GM18511 (cell line): ENCODE measurements at regions not wholly inside any gene's neighbourhood (a gene's known extent, or its start where the extent isn't known, plus 50 kb on each side); places are given as distances from the start of the nearest gene placed in this dataset.

Experiments used
- ATAC-seq: cut with Tn5 transposase; IDR thresholded peaks from one replicate; pipeline ENCODE4 v1.9.1; 2021; ENCODE audit warnings: mild to moderate bottlenecking, moderate library complexity; ENCODE audit not compliant: unreplicated experiment

DNA sequence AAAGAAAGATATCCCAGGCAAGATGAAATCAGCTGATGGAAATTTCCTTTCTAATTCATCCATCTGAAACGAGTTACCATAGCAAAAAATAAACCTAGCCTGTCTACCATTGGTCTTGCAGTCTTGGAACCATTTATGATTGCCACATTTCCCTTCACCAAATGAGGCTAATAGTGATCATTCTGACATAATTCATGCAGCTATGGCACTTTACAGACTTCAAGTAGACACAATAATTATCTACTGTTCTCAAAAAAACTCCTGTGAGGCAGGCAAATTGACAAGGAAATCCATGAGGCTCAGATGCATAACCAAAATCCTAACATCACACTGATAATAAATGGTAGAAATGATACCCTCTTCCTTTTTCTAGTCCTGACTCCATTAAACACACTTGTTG is 1669.7 kb upstream of the LRRTM1 start:
- no peak for ATAC-seq

DNA sequence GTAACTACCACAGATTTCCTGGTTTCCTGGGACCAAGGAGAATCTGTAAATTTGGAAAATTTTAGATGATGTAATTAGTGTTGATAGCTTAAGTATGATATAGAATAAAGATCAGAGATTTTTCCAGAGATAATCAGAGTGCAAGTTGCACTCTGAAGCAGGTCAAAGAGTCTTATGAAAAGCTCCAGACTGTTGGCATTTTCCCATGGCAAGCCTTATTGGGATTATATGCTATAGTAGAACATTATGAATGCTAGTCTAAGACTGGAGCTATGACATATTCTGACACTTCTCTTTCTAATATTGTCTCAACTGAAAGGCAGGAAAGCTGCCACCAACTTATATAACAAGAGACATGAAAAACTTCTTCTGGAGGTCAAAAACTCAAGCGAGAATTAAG is 1638.3 kb upstream of the LRRTM1 start:
- ATAC-seq = no peak

DNA sequence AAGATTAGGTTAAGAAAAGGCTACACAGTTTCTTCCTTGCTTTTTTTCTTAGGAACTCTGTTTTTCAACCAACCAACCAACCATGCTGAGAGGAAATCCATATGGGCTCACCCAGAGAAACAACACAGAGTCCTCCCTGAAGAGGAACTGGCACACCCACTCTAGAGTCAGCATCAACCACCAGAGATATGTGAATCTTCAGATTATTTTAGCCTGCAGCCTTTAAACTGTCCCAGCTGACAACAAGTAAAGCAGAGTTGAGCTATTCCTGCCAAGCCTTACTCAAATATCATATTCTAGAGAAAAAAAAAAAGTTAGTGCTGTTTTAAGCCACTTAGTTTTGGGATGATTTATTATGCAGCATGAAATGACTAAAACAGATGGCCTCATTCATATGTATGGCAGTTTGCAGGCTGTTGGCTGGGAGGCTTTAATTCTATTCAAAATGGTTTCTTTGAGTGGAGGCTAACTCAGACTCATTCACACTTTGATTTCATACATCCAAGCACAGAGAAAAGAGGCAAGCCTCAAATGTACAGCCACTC is 1637.7 kb upstream of the LRRTM1 start:
- ATAC-seq = no peak

DNA sequence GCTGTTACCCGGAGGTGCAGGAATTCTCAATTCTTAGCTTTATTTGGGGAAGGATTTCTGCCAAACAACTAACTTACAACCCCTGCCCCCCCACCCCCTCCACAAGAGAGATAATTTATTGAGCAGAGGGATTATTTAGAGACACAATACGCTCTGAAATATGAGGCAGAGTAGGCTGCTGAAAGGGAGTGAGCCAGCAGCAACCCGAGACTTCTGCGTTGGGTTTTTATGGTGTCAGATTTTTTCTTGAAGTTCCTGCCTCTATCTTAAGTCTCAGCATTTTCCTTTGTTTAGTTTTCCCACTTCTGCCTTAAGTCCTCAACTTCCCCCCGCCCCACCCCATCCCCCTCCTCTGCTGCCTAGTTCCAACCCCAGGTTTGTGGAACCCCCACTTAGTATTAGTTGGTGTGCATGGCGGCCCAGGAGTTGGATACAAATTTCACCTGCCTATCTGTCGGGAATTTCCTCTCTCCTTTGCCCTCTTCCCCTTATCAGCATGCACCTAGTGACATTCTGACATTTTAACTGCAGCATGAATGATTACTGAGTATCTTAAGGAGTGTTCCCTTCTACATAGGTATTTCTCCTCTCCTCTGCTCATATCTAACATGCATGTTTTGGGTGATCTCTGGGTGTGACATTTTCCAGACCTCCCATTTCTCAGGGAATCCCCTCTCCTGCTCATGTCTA is 1635.9 kb upstream of the LRRTM1 start:
- ATAC-seq = no peak

DNA sequence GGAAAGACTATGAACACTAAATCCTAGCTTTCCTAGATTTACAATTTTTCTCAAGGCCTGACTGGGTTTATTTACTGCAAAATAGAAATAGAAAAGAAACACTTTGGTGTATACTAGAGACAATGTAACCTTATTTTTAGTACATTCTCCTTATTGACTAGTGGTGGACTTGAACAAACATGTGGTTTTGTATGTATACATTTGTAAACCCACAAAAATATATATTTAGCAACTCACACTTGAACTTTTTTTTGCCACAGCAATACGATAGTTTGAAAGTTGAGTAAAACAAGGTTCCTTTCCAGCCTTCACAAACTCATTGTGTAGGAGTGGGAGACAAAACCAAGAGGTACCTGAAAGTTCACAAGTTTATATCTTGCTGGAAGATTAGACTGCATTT is 1633.4 kb upstream of the LRRTM1 start:
- no peak for ATAC-seq

DNA sequence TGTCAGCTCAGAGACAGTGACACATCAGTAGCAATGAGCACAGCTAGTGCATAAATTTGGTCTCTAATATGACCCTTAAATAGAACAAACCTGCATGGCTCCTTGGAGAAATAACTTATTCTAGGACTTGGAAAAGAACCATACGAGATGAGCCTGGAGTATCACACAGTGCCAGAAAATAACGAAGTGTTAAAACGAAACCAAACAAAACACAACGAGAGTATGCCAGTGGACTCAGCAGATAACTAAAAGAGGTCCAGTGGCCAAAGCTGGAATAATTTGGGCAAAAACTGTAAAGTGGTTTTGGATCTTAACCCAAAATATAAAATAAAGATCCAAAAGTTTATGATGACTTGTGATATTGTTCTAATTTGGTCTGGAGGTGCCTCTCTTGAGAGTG is 1599.0 kb upstream of the LRRTM1 start:
- ATAC-seq = no peak

DNA sequence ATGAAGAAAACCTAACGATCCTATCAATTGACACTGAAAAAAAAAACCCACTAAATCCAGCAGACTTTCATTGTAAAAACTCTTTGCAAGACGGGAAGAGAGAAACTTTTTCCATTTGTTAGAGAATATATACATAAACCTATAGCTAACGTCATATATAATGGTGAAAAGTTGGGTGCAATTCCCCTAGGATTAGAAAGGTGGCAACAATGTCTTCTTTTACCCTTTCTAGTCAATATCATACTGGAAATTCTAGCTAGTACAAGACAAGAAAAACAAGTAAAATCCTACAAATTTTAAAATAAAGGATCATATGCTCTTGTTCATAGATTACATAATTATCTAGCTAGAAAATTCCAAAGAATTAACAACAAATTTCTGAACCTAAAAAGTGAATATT is 1596.5 kb upstream of the LRRTM1 start:
- no peak for ATAC-seq

DNA sequence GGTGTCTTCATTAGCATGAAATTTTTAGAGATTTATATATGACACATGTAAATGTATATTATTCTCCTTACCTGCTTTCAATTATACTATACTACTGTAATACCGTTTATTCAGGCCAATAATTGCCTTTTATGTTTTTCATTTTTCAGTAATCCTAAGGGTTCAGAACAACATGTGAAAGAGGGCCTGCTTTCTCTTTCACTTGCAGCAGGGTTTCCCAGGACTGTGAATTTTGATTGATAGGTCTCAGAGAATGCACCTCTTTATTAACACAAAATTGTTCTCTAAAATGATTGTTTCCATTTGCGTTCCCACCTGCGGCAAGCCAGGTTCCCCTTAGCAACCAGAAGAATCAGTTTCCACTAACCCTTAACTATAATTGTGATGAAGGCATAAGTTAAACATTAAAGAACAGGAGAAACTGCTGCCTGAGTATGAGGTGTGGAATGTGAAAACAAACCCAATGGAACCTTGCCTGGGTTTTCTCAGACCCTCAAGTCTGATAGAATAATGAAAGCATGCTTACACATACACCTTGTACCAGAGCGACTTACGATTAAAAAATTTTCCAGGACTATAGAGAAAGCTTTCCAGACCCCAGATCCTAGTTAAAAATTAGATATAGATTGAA is 1591.2 kb upstream of the LRRTM1 start:
- no peak for ATAC-seq

DNA sequence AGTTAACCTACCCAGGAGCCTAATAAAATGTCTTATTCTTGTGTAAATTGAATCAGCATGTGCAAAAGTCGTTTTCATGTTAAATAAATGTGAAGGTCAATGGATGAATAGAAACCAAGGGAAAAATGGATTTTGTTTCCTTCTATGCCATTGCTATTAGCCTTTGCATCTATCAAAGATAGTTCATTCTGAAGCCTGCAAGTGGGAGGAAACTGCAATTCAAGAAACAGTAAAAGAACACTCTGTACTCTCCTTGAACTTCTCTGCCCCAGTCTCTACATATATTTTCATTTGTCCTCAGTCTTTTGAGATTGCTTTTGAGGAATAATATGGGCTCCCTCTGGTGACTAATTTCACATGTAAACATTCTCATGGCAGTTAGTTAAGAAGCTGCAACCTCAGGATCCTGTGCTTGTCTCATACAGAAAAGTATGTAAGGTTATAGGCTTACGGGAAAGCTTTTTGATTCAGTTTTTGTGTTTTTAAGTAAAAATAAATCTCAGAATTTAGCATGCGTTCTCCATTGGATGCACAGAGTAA is 1590.0 kb upstream of the LRRTM1 start:
- no peak for ATAC-seq

DNA sequence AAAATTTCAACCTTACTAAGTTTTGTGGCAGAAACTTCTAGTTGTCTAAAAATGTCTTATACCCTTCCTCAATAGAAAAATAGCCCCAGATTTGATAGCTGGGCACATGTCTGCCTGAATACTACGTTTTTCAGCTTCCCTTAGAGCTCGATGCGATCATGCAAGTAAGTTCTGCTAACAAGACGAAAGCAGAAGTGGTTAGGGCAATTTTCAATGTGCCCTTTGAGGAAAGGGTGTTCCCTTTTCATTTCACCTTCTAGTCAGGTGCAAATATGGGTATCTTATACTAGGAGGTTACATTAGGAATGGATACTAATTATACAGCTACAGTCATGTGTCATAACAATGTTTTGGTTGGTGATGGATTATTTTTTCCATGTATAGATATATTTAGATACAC is 1572.1 kb upstream of the LRRTM1 start:
- ATAC-seq = no peak

DNA sequence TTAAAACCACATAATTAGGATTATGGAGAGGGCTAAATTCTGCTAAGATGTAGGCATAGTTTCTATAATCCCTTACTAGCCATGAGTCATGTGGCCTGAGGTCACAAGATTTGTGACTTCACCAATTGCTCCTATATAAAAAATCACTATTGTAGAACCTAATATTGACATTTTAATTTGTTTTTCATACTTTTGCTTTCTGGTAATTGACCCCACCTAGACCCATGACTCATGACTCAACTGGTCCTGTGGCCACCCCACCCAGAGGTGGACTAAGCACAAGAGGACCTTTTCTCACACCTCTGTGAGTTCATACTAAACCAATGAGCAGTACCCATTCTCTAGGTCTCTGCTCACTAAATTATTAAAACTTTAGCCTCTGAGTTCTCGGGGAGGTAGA is 1567.5 kb upstream of the LRRTM1 start:
- ATAC-seq = no peak

DNA sequence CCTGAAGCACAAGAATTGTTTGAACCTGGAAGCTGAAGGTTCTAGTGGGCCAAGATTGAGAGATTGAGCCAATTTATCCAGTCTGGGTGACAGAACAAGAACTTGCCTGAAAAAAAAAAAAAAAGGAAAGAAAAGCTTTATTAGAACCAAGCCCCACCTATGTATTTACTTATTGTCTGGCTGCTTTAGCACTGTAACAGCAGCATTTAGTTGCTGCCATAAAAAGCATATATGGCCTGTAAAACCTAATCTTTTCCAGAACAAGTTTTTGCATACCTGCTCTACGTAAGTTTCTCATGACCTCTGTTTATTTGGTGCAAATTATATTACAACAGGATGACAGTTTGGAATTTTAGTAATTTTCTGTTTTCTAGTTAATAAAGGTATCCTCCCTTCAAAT is 1565.6 kb upstream of the LRRTM1 start:
- no peak for ATAC-seq

DNA sequence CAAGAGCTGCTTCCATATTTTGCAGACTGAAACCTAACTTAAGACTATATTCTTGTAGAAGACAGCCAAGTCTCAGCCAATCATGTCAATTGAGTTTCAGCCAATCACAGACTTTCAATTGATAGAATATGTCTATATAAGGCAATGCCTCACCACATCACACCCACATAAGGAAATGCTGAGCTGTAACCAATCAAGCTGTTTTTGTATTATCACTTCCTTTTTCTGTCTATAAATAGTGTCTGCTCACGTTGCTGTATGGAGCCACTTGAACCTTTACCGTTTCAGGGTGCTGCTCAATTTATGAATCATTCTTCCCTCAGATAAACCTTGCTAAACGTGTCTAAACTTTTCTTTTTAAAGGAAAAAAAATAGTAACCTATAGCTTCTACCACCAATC is 1554.4 kb upstream of the LRRTM1 start:
- no peak for ATAC-seq

DNA sequence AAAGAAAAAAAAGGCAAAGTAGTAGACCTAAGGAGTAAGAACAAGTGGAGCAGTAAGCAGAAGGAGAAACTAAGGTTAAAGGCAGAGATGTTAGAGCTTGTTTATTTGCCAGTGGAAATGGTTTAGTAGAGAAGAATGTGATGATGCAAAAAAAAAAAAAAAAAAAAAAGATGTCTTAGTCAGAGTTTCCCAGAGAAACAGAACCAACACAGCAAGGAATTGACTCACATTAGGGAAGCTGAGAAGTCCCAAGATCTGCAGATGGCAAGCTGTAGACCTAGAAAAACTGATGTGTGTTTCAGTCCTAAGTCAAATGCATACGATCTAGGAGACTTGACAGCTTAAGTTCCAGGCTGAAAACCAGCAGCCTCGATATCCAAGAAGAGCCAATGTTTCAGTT is 1548.8 kb upstream of the LRRTM1 start:
- ATAC-seq = no peak

DNA sequence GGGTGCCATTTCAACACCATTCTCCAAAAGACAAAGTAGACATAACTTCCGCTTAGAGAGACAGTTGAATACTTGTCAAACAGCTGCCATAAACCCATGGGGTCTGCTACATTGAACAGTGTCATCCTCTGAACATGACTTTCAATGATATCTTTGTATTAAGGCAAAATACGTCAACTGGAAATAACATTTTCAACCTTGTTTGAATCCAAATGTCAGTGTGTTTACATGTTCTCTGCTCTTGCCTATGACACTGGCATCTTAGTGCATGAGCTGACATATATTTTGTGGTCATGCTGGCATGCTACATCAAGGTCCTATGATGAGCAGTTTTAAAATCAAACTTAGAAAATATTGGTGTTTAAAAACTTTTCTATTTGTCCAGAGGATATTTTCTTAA is 1548.1 kb upstream of the LRRTM1 start:
- no peak for ATAC-seq

DNA sequence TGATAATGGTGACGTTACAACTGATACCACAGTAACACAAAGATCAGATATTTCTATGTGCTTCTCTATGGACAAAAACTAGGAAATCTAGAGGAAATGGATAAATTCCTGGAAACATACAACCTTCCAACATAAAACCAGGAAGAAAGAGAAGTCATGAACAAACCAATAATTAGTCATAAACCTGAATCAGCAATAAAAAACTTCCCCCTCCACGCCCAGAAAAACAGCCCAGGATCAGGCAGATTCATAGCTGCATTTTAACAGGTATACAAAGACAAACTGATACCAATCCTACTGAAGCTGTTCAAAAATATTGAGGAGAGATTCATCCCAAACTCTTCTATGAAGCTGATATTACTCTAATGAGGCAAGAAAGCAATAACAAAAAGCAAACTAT is 1535.2 kb upstream of the LRRTM1 start:
- ATAC-seq = no peak

DNA sequence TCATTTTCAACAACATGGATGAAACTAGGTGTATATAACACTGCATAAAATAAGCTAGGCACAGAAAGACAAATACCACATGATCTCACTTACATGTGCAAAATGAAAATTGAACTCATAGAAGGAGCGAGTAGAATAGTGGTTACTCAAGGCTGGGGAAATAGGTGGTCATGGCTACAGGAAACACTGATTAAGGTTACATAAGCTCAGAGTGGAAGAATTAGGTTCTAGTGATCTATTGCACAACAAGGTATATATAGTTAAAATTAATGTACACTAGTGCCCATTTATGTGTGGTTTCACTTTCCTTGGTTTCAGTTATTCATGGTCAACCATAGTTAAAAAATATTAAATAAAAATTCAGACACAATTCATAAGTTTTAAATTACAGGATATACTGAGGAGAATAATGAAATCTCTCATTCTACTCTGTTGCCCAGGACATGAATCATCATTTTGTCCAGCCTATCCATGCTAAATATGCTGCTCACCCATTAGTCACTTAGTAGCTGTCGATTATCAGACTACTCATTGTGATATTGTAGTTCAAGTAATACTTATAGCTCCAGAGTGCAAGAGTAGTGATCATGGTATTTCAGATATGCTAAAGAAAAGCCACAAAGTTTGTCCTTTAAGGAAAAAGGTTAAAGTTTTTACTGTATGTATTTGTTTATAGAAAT is 1530.9 kb upstream of the LRRTM1 start:
- no peak for ATAC-seq

DNA sequence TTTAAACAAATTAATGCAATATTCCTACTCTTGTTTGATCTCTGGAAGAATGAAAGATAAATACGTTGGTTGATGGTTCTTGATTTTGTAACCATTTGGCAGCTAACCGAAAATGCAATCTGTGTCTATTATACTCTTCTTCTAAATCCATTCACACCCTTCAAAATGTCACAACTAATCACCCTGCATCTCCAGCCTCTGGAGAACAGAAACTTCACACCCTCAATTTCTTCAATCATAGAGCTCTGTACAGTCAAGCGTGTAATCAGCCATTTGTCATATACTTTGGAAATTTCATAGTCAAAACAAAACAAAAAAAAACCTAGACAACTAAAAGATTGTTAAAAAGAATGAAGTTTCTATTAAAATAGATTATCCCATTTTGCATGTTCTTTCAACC is 1482.3 kb upstream of the LRRTM1 start:
- ATAC-seq = no peak

DNA sequence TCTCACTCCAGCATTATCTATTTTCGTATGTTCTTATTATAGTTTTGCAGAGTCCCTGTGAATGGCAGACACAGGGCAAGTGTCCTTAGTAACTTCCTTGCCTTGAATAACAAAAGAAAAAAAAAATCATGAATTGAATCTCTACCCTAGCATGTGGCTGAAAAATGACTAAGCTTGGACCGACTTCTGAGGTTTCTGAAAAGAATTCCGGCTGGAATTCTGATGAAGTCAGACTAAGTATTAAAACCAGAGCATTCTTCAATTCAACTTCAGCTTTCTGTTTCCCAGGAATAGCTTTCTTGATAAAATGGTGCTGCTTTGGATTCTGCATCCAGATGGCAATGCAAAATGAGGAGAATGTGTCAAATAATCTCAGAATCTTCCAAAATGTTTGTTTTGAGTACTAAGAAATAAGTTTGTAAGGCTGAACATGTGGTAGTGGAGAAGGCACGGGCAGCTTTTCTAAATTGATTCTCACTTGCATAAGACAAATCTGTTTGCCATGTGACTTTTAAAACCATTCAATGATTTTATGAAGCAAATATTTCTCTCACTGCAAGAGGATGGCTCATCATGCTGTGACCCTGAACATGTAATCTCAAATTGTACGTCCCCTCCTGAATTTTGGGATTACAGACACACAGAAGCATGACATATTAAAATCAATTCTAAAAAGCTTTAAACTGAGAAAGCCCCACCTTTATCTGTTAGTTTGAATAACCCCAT is 1462.8 kb upstream of the LRRTM1 start:
- no peak for ATAC-seq

DNA sequence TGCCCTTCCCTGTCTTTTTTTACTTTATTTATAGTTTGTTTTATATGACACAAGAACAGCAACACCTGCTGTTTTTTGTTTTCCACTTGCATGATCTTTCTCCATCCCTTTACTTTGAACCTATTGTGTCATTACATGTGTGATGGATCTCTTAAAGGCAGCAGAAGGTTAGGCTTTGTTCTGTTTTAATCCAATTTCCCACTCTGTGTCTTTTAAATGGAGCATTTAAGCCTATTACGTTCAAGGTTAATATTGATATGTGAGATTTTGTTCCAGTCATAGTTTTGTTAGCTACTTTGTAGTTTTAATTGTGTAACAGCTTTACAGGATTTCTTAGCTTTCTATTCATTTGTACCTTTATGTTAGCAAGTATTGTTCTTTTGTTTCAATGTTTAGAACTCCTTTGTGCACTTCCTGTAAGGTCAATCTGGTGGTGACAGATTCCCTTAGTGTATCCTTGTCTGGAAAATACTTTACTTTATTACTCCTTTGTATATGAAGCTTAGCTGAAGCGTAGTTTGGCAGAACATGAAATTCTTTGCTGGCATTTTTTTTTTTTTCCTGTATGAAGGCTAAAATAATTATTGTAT is 1443.0 kb upstream of the LRRTM1 start:
- no peak for ATAC-seq

DNA sequence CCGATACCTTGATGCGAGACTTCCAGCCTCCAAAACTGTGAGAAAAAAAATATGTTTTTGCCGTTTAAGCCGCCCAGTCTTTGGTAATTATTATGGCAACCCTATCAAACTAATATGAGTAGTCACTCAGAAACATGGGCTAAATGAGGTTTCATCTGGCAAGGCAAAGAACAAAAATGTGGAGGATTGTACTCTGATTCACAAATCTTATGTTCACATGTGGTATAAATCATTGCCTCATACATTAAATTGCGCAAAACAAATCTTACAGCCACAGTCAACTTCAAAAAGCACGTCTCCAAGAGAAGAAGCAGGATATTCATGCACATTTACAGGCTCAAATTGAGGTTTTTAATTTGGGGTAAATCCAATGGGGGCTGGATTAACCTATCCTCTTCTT is 1435.4 kb upstream of the LRRTM1 start:
- no peak for ATAC-seq
